GM18498 (cell line): ENCODE measurements at regions not wholly inside any gene's neighbourhood (a gene's known extent, or its start where the extent isn't known, plus 50 kb on each side); places are given as distances from the start of the nearest gene placed in this dataset.
A peak's percentile ranks its signal among the peaks of the same experiment; 100 is the strongest.

ENCODE experiments used
- ATAC-seq: cut with Tn5 transposase; IDR thresholded peaks from one replicate; pipeline ENCODE4 v1.9.1; 2021; ENCODE audit warnings: mild to moderate bottlenecking, moderate library complexity; ENCODE audit not compliant: unreplicated experiment

DNA sequence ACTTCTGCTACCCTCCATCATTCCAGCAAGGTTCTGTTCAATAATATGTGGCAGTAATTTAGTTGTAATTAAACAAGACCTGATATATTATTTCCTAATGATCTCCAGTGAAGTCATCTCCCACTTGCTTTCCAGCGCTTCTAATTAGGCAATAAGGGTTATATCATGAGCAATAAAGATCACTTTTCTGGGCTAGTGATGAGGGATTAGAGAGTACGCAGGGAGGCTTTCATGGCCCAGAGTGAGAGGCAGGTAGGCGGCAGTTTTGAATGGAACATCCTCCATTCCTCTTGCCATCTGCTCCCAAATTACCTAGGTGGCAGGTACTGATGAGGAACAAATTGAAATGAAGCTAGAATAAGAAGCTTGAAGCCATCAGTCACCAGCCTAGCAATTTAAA lies 358.1 kb upstream of the SYT4 start:
- ATAC-seq, result no peak

DNA sequence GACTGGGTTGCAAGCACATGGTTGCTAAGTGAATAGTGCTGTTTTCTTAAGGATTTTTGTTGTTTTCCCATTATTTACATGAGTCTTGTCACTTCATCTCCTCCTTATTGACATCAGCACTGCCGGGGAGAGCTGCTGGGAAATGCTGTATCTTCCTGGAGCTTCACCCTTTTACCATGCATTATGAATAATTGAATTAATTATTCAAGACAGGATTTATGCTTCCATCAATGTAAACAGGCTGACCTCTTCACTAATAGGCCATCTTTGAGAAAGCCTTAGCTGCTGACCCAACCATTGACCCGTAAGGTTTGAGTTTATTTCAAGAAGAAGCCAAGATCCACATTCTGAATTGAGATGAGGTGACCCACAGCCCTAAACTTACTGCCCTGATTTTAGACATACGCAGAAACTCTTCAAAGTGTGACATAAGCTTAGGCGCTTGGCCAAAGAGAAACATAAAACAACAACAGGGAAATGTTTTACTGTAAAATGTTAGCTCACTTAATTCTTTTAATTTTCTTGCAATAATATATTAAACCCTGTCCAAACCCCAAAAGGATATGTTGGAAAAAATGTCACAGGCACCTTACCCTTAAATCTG lies 365.5 kb upstream of the SYT4 start:
- no peak for ATAC-seq

DNA sequence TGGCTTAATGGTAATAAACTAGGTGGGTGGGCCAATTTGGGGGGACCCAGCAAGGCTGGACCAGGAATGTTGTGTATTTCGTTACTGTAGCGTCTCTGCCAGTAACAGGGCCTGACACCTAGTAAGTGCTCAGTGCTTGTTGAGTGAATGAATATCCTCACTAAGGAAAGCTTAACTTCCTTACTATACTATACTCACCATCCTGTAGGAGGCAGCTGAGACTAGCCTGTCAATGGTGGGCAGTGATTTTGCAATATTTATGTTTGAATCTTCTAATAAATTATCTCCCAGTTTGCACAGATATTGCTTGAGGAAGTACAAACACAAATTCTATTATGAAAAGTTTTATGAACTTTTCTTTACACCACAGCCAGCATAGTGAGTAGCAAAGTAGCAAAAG lies 370.7 kb upstream of the SYT4 start:
- ATAC-seq, result no peak

DNA sequence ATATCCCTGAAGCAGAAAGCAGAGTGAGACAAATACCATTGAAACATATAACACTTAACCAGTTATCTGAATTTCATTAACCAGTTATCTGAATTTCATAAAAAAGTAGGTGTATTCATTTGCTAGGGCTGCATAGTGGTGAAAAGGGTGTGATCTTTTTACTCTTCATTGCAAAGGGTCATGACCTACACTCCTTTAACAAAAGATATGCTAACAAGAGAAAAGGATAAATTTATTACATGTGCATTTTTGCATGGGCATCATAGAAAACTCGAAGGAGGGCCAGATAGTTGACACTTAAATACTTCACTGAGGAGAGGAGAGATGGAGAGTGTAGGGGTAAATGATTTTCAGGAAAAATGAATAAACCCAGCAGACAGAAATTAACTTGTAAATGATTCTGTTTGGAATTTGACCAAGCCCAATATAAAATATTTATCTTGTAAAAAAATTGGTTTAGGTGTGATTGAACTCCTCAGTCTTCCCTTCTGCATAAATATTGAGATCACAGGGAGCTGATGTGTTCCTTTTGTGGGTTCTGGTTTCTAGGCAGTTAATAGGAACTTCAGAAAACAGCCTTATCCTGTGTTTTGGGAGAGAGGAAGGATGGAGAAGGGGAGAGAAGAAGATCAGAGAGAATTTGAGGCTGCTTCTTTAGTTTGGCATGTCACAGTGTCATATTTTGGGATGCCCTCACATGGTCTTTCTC lies 372.5 kb upstream of the SYT4 start:
- no peak for ATAC-seq

- ATAC-seq, result no peak
Observed at GRCh38 chr18:43650426-43650825, 373.1 kb upstream of the SYT4 start.

GRCh38 chr18:43651057-43651456 lies 373.8 kb upstream of the SYT4 start:
- no peak for ATAC-seq

- ATAC-seq, result no peak
Observed at GRCh38 chr18:43656547-43656946, 379.3 kb upstream of the SYT4 start.

DNA sequence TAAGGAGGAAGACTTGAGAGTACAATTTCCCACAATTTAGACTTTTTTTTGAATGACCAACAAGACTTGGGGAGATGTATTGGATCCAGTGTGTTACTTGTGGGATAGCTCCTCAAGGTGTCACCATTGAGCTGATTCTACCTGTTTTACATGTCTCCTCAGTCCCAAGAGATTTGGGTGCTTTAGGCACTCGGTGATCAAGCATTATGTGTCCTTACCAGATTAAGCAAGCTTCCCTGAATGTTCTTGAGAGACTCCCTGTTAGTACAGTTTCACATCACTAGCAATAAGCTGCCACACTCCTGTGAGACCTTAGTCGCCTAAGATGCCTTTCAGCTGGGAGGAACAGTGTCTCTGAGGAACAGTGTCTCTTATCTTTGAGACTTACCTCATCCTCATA lies 384.3 kb upstream of the SYT4 start:
- ATAC-seq, result peak; percentile 88

- ATAC-seq, result no peak
Observed at GRCh38 chr18:43662657-43663056, 385.4 kb upstream of the SYT4 start.

DNA sequence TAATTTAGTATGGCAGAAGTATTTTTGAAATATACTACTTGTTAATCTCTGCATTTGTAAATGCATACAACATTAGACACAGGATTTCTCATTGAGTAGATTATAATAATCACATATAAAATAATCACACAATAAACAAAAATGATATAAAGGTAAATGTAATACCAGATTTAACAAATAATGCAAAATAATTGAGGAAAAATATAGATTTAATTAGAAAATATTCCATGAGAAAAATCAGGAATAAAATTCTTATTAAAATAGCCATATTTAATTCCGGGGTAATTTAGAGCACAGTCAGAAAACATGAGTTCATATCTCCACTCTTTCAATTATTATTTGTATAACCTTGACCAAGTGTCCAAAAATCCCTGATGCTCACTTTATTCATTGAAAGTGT lies 385.9 kb upstream of the SYT4 start:
- ATAC-seq, result no peak

GRCh38 chr18:43664487-43665008 lies 387.3 kb upstream of the SYT4 start:
- no peak for ATAC-seq

DNA sequence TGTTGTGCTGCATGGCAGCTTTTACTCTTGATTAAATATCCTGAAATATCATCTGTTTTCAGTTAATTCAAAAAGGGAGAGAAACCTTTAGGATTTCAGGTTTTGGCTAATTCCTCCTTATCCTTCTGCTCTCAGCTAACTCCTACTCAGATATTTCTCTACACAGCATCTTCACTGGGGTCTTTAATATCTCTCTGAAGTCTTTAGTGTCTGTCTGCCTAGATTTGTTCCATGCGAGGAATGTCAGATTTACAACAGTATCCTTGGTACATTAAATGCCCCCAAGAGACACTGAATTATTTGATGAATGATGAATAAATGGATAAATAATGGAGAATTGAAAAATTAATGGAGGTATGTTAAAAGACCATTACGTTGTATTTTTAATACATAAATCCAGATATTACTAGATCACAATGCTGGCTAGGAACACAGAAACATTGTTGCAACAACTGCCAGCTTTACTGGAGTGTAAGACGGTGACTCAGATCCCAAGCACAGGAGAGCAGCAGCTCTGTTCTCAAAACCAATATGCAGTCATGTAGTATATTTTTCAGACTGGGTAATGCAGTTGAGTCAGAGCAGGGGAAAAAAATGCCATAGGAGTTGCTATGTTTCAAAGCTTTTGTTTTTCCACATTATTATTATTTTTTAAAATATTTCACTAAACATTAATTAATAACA lies 388.0 kb upstream of the SYT4 start:
- ATAC-seq, result no peak

- no peak for ATAC-seq
Observed at GRCh38 chr18:43668866-43669265, 391.6 kb upstream of the SYT4 start.

- ATAC-seq, result no peak
Observed at GRCh38 chr18:43671431-43671830, 394.1 kb upstream of the SYT4 start.

DNA sequence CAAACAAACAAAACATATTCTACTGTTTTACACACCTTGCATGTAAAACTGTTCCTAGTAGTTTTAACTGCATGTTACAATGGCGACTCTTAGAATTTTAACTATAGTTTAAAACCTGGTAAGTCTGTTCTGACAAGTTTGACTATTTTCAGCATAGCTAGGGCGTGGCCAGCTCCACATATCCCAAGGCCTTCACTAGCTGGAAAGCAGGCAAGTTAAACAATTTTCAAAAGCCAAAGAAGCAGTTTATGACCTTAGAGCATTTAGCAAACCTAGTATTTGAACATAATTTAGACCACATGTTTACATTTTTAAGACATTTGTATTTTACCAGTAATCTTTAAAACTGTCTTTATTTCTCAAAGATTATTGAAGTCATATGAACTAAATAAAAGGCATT lies 402.8 kb upstream of the SYT4 start:
- ATAC-seq, result no peak

- no peak for ATAC-seq
Observed at GRCh38 chr18:43681661-43682060, 404.4 kb upstream of the SYT4 start.

GRCh38 chr18:43682196-43682595 lies 404.9 kb upstream of the SYT4 start:
- no peak for ATAC-seq

GRCh38 chr18:43686709-43687108 lies 409.4 kb upstream of the SYT4 start:
- ATAC-seq, result no peak

GRCh38 chr18:43692099-43692690 lies 414.9 kb upstream of the SYT4 start:
- ATAC-seq, result no peak

DNA sequence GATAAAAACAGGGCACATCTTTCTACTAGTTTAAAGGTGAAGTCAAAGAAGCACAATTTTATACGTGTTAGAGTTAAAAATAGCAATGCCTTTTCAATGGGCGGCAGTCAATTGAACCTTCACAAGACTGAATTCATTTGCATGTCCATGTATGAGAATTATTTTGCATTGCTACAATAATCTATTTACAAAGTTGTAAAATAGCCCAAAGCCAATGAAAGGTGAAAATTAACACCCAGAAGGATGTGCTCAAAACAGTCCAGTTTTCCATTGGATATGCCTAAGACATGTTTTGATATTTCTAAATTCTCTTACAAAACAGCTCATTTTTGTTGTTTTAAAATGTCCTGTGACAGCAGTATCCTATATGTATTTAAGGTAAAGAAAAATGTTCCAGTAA lies 425.1 kb upstream of the SYT4 start:
- ATAC-seq, result no peak

DNA sequence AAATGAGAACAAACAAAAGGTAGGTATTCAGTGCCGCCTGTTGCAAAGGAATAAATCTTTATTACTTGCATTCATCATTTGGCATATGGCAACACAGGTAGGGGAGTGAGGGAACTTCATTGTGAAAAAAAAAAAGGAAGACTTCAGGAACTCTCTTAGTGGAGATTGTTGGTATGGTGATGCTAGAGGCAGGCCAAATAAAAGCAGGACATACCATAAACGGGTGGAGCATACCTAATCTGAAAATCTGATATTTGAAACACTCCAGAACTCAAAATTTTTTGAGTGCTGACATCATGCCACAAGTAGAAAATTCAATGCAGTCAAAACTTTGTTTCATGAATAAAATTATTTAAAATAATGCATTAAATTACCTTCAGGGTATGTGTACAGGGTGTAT lies 425.8 kb upstream of the SYT4 start:
- no peak for ATAC-seq

DNA sequence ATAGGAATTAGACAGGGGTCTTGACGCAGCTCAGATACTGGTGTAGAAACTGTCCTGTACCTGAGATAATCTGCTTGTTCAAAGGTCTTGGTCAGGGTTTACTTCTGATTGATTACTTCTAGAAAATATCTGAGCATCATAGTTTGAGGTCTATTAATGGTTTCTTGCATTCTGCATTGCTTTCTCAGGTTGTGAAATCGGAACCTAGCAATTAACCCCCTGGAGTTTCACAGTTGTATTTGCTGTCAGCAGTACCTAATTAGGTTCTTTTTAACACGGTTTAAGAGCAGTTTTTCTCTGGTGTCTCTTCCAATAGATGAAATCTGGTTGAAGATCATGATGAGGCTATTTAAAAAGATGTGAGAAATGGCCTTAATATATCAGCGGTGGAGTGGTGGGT lies 428.6 kb upstream of the SYT4 start:
- ATAC-seq, result no peak
